Suprapubic skin (tissue), 4 donors: ENCODE measurements at regions not wholly inside any gene's neighbourhood (a gene's known extent, or its start where the extent isn't known, plus 50 kb on each side); places are given as distances from the start of the nearest gene placed in this dataset.
"Not testable (repeated sequence)": the region's sequence is repeated elsewhere in the genome, so short reads cannot be mapped to it uniquely, and the experiment has no call there.

Experiments
- DNase-seq, 2 donors: peaks; one replicate each; pipeline ENCODE4 v3.0.0-alpha.2; 2019; ENCODE audit warnings: low spot score in 2 of 2
- H3K27ac ChIP-seq: fragments of 200-600 bp; sonication (generic); one replicate; pipeline ENCODE4 v1.5.1; 2019
- H3K27me3 ChIP-seq: fragments of 200-600 bp; sonication (generic); one replicate; pipeline ENCODE4 v1.5.1; 2019
- H3K36me3 ChIP-seq: fragments of 200-600 bp; sonication (generic); one replicate; pipeline ENCODE4 v1.5.1; 2019
- H3K4me1 ChIP-seq: fragments of 200-600 bp; sonication (generic); one replicate; pipeline ENCODE4 v1.5.1; 2019
- H3K4me3 ChIP-seq: fragments of 200-600 bp; sonication (generic); one replicate; pipeline ENCODE4 v1.5.1; 2019; ENCODE audit warnings: mild to moderate bottlenecking
- H3K9me3 ChIP-seq: fragments of 200-600 bp; sonication (generic); one replicate; pipeline ENCODE4 v1.5.1; 2019
- EP300 ChIP-seq: sonication (generic); formaldehyde crosslinking; IDR thresholded peaks from one replicate; pipeline ENCODE4 v1.6.1; 2017; ENCODE audit warnings: antibody characterized with exemption
- POLR2A ChIP-seq, 2 donors: fragments of 450-650 bp; IDR thresholded peaks; one replicate each; pipeline ENCODE4 v1.6.1; 2017; ENCODE audit warnings: antibody characterized with exemption in 2 of 2, mild to moderate bottlenecking in 2 of 2, moderate library complexity in 2 of 2
- POLR2AphosphoS5 ChIP-seq, 3 donors: sonication (generic); formaldehyde crosslinking; IDR thresholded peaks; one replicate each; pipeline ENCODE4 v1.6.1; 2017; ENCODE audit warnings: antibody characterized with exemption in 3 of 3
- WGBS: methylation state at CpG from one replicate; pipeline ENCODE4 v1.1.5; 2018; 5-methylcytosine and 5-hydroxymethylcytosine counted together
- TF ChIP-seq, protein P1 (sequence below), 2 donors: fragments of 200-600 bp in 1 of 2; fragments of 450-650 bp in 1 of 2; sonication (generic) in 1 of 2; IDR thresholded peaks; one replicate each; pipeline ENCODE4 v1.5.1; 2016 to 2019; ENCODE audit warnings: antibody characterized with exemption in 2 of 2, mild to moderate bottlenecking in 1 of 2, moderate library complexity in 1 of 2

DNA sequence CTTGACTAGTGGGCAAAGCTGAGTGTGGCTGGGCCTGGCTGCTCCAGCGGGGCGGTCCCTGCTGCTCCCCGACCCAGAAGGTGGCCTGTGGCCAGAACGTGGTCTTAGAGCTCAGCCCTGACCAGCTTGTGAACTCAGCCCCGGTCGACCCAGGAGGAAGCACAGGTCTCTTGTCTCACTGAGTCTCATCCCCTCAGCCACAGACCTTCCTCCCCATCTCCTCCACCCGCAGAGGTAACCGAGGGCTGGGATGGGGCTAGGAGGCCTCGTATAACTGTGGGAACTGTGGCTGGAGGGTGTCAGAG lies 546.2 kb upstream of the B3GAT1 start:
- H3K4me1 ChIP-seq = no peaks in the 10 kb centered on the region
- DNase-seq = no peak
- no peaks in the 10 kb centered on the region for H3K9me3 ChIP-seq
- TF ChIP-seq POLR2AphosphoS5 (IDR thresholded peaks at IDR 0.05) (no peak), POLR2A (IDR thresholded peaks at IDR 0.05) (no peak), EP300 (no peak)
- TF ChIP-seq, protein P1, sequence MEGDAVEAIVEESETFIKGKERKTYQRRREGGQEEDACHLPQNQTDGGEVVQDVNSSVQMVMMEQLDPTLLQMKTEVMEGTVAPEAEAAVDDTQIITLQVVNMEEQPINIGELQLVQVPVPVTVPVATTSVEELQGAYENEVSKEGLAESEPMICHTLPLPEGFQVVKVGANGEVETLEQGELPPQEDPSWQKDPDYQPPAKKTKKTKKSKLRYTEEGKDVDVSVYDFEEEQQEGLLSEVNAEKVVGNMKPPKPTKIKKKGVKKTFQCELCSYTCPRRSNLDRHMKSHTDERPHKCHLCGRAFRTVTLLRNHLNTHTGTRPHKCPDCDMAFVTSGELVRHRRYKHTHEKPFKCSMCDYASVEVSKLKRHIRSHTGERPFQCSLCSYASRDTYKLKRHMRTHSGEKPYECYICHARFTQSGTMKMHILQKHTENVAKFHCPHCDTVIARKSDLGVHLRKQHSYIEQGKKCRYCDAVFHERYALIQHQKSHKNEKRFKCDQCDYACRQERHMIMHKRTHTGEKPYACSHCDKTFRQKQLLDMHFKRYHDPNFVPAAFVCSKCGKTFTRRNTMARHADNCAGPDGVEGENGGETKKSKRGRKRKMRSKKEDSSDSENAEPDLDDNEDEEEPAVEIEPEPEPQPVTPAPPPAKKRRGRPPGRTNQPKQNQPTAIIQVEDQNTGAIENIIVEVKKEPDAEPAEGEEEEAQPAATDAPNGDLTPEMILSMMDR (IDR thresholded peaks at IDR 0.05) = no peak
- H3K27ac ChIP-seq = no peak overlapping the region
- WGBS = 77% methylated on average over 8 of the region's 9 CpGs
- no peak overlapping the region for H3K4me3 ChIP-seq
- H3K36me3 ChIP-seq = no peaks in the 10 kb centered on the region
- no peaks in the 10 kb centered on the region for H3K27me3 ChIP-seq

DNA sequence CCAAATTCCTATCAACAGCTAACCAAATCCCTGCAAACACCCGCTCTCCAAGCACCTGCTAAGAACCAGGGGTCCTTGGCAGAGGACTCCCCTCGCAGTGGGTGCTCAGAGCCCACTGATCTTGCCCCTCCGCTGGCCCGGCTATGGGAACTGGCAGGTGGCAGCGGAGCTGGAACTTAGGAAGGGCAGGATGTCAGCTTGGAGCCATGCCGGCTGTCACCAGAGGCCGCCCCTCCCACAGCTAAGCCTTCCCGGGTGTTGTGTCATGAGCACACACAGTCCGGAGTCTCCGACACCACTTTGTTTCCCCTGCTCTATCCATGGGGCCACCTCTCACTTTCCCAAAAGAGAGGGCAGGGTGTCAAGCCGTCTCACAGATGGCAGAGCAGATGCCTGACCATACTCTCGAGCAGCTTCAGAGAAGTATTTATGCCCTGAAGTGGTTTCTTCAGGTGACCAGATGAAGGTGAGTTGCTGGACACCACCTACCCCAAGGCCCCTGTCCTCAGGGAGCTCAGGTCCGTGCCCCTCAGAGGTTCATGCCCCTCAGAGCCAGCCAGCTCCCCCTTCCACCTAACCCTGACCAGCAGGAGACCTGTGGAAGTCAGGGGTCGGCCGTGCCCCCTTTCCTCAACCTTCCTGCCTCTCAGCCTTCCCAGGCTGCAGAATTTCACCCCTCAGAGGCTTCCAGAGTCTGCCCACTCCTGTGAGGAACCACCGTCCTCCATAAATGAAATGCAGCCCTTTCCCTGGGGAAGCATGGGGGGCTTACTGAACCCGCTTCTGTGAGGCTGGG lies 545.7 kb upstream of the B3GAT1 start:
- H3K36me3 ChIP-seq = no peaks in the 10 kb centered on the region
- no peaks in the 10 kb centered on the region for H3K9me3 ChIP-seq
- no peaks in the 10 kb centered on the region for H3K27me3 ChIP-seq
- H3K4me3 ChIP-seq = no peak overlapping the region
- WGBS = 70% methylated on average over 9 of the region's 17 CpGs
- no peak for DNase-seq
- H3K4me1 ChIP-seq = no peaks in the 10 kb centered on the region
- TF ChIP-seq POLR2AphosphoS5 (IDR thresholded peaks at IDR 0.05) = no peak
- no peak for TF ChIP-seq EP300
- no peak for TF ChIP-seq POLR2A (IDR thresholded peaks at IDR 0.05)
- TF ChIP-seq, protein P1 (IDR thresholded peaks at IDR 0.05) = no peak
- no peak overlapping the region for H3K27ac ChIP-seq

DNA sequence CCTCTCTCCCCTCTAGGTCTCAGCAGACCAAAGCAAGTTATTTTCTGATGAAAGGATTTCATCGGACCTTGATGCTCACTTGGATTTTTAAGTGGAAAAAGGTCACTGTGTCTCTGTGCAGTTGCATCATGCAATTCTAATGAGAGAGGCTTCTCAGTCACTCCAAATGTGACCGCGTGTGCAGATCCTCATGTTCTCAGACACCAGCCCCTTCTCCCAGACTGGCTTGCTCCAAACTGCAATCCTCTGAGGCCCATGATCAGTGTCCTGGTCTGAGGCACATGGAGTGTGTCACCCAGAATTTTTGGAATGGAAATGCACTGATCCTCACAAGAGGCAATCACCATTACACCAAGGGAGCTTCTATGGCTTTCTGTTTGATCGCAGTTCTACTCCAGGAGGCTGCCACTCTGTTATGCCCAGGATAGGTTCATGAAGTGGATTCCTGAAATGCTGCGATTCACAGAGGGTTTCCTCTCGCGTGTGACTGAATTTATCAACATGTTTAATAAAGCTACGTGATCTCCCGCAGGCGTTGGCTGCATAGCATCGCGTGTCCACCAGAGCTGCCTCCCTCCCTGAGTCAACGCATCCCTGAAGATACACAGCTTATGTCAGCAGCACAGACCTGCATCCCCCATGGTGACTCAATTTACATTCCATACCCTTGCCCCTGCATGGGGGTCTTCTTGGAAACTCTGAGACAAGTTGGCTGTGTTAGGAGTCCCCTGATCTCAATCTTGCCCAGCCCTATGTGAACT lies 544.6 kb upstream of the B3GAT1 start:
- 88% methylated on average over 11 of the region's 13 CpGs for WGBS
- Histone ChIP-seq H3K27me3 (no peaks in the 10 kb centered on the region), H3K4me3 (no peak overlapping the region), H3K4me1 (no peaks in the 10 kb centered on the region), H3K27ac (no peak overlapping the region), H3K9me3 (no peaks in the 10 kb centered on the region), H3K36me3 (no peaks in the 10 kb centered on the region)
- no peak for DNase-seq
- TF ChIP-seq POLR2AphosphoS5 (IDR thresholded peaks at IDR 0.05) = no peak
- no peak for TF ChIP-seq POLR2A (IDR thresholded peaks at IDR 0.05)
- TF ChIP-seq, protein P1 (IDR thresholded peaks at IDR 0.05) = no peak
- TF ChIP-seq EP300 = no peak

DNA sequence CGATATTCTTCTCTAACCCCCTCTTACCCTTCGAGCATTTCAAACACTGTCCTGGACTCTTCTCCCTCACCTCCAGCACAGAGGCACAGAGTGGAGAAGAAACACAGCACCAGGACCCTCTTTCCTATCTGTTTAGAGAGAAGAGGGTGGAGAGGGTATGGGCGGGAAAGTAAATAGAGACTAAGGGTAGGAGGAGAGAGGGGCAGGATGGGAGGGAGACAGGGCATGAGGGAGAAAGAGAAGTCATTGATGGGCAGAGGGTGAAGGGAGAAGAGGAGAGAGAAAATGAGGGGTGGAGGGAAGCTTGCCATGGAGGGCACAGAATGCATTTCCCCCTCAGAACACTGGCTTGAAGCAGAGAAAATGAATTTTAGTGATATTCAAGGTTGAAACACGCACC lies 543.9 kb upstream of the B3GAT1 start:
- not testable (repeated sequence) for H3K9me3 ChIP-seq, DNase-seq, H3K4me1 ChIP-seq, H3K27ac ChIP-seq, H3K27me3 ChIP-seq, H3K4me3 ChIP-seq, H3K36me3 ChIP-seq
- 86% methylated on average over 4 of the region's 4 CpGs for WGBS

DNA sequence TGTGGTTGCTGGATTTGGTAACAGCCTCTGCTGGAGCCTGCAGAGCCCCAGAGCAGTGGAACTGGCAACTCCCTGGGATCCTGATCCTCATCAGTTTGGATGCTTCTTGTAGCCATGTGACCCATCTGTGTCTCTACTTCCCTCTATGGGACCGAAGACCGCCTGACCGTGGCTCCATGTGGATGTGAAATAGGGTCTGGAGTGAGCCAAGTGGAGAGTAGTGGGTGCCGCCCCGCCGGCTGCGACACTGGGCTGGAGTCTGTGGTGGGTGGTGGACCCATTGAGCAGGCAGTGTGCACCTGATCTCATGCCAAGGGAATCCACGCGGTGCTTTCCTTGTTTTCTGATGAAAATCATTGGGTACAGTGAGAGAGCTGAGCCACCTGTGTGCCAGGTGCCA lies 543.2 kb upstream of the B3GAT1 start:
- 85% methylated on average over 7 of the region's 9 CpGs for WGBS
- Histone ChIP-seq H3K4me1 (no peaks in the 10 kb centered on the region), H3K27me3 (no peaks in the 10 kb centered on the region), H3K27ac (no peak overlapping the region), H3K36me3 (no peaks in the 10 kb centered on the region), H3K4me3 (no peak overlapping the region), H3K9me3 (no peaks in the 10 kb centered on the region)
- no peak for DNase-seq
- no peak for TF ChIP-seq POLR2AphosphoS5 (IDR thresholded peaks at IDR 0.05)

DNA sequence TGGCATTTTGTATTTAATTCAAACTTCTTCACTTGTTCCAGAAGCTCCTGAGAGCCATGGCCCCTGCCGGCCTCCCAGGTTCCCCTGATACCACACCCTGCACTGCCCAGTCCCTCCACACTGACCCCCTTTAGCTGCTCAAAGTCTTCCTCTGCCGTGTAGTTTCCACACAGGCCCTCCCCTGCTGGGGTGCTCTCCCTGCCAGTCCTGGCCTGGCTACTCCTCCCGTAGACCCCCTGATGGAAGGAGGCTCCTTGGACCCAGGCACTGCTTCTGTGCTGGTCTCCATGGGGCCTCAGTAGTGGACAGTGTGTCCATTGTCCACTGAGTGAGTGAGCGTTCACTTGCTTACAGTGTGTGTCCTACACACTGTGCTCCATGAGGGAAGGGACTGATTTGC lies 542.4 kb upstream of the B3GAT1 start:
- 87% methylated on average over 4 of the region's 4 CpGs for WGBS
- not testable (repeated sequence) for H3K4me3 ChIP-seq, H3K27ac ChIP-seq, H3K9me3 ChIP-seq, H3K36me3 ChIP-seq, H3K27me3 ChIP-seq, H3K4me1 ChIP-seq, DNase-seq

DNA sequence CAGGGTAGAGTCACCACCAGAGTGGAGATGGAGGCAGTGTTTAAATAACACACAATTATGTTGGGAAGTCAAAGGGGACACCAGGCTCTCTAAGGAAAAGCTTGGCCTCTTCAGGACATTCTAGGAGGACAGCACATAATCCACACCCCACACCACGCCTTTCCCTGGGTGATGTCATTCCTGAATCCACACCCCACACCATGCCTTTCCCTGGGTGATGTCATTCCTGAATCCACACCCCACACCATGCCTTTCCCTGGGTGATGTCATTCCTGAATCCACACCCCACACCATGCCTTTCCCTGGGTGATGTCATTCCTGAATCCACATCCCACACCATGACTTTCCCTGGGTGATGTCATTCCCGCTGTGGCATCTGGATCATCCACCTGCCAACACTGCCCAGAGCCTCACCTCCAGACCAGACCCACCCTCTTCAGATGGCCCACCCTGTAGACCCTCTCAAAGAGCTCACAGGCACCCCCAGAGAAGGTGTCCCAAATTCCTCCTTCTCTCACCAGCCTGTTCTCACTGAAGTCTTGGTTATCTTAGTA lies 541.5 kb upstream of the B3GAT1 start:
- WGBS = 87% methylated on average over 2 of the region's 2 CpGs
- not testable (repeated sequence) for DNase-seq

More for the DNA sequence above, 541.5 kb upstream of the B3GAT1 start:
- H3K9me3 ChIP-seq, H3K27me3 ChIP-seq, H3K4me1 ChIP-seq, H3K4me3 ChIP-seq, H3K27ac ChIP-seq, H3K36me3 ChIP-seq: not testable (repeated sequence)
